Left renal pelvis (tissue), 4 donors: ENCODE measurements at regions not wholly inside any gene's neighbourhood (a gene's known extent, or its start where the extent isn't known, plus 50 kb on each side); places are given as distances from the start of the nearest gene placed in this dataset.
"Not testable (repeated sequence)": the region's sequence is repeated elsewhere in the genome, so short reads cannot be mapped to it uniquely, and the experiment has no call there.

Source experiments
- DNase-seq, 4 donors: peaks; one replicate each; pipeline ENCODE4 v3.0.0-alpha.2; 2013; ENCODE audit warnings: low read depth in 4 of 4, low spot score in 3 of 4

- peak in 1 of 4 donors; percentile 3 for DNase-seq
Measured at GRCh38 chr9:100700689-100701318, 122.9 kb downstream of the CAVIN4 start.

- peak in 3 of 4 donors; percentile 24 to 42 (median 33) for DNase-seq
Measured at GRCh38 chr9:100714372-100715099, 136.7 kb downstream of the CAVIN4 start.

GRCh38 chr9:100715100-100715380, 137.2 kb downstream of the CAVIN4 start:
- DNase-seq: no peak

- no peak for DNase-seq
Measured at GRCh38 chr9:100718717-100719116, 140.8 kb downstream of the CAVIN4 start.

DNA sequence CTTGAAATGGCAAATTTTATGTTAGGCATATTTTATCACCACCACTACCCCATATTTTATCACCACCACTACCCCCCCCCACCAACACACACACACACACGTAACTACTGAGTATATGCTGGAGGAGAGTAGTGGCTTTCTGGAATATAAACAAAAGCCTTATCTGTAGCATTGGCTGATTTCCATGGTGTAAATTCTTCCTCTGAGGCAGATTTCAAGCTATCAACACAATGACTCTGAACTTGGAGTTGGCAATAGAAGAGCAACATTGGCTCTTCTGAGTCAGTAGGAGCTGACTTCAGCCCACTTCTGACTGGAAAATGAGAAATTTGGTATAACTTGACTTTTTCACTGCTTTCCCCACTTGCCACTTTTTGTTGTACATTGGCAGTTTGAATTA, 143.0 kb downstream of the CAVIN4 start:
- DNase-seq: no peak

- DNase-seq: no peak
Measured at GRCh38 chr9:100724886-100725285, 147.0 kb downstream of the CAVIN4 start.

- DNase-seq: no peak
Measured at GRCh38 chr9:100725371-100725770, 147.5 kb downstream of the CAVIN4 start.

DNA sequence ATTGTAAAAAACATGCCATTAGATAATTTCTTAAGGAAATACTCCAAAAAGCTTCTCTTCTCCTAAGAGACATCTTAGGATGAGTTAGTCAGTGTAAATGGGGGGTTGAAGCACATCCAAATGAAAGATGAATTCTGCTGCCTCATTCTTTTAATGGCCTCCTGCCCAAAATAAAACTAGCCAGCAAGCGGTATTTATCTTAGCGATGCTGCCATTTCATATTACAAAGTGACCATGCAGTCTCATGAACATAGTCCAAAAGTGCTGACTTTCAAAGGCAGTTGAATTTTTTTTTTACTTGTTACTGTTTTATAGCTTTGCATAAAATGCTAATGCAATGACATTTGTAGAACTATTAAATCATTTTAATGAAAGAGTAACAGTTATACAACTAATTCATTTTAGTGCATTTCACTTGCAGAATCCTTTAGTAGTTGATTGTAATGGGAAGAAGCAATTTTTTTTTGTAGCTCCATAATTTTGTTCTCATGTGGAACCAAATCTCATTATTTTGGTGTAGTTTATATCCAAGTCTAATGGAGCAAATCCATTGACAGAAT, 151.5 kb downstream of the CAVIN4 start:
- DNase-seq: no peak

DNA sequence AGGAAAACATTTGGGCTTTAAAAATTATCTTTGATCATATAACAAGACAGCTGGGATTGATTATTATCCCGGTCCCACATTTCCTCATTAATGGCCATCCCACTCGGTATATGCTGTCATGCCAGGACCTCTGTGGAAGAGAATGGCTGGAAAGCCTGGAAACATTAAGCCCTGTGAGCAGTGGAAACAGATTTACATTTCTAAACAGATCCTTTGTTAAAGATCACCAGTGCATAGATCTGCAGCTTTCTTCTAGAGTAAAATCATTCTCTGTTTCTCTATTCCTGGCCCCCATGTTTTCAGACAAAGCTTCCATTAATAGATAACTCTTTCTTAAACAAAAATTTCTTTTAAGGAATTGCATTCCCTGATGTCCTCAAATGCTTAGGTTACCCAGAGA, 152.2 kb downstream of the CAVIN4 start:
- DNase-seq: no peak

DNA sequence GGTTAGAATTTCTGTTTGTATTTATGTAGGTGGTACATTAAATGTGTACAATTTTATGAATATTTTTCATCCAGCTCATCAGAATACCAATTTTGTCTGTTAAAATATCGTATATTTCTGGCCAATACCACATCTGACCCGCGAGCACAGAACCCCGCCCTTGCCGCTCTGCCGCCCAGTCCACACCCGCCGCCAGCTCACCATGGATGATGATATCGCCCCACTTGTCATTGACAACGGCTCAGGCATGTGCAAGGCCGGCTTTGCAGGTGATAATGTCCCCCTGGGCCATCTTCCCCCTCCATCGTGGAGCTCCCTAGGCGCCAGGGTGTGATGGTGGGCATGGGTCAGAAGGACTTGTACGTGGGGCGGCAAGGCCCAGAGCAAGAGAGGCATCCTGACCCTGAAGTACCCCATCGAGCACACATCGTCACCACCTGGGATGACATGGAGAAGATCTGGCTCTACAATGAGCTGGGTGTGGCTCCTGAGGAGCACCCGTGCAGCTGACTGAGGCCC, 153.2 kb downstream of the CAVIN4 start:
- no peak for DNase-seq

DNA sequence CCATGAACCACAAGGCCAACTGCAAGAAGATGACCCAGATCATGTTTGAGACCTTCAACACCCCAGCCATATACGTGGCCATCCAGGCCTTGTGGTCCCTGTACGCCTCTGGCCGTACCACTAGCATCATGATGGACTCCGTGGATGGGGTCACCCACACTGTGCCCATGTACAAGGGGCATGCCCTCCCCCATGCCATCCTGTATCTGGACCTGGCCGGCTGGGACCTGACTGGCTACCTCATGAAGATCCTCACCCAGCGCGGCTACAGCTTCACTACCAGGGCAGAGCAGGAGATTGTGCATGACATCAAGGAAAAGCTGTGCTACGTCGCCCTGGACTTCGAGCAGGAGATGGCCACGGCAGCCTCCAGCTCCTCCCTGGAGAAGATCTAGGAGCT, 153.7 kb downstream of the CAVIN4 start:
- no peak for DNase-seq

GRCh38 chr9:100739208-100739607, 161.3 kb downstream of the CAVIN4 start:
- DNase-seq: no peak

- no peak for DNase-seq
Measured at GRCh38 chr9:100739666-100740065, 161.8 kb downstream of the CAVIN4 start.

- not testable (repeated sequence) for DNase-seq
Measured at GRCh38 chr9:100748930-100749329, 171.1 kb downstream of the CAVIN4 start.

GRCh38 chr9:100756217-100756616, 178.3 kb downstream of the CAVIN4 start:
- DNase-seq: no peak

- DNase-seq: no peak
Measured at GRCh38 chr9:100759215-100759614, 181.3 kb downstream of the CAVIN4 start.

- no peak for DNase-seq
Measured at GRCh38 chr9:100761276-100761802, 183.5 kb downstream of the CAVIN4 start.

DNA sequence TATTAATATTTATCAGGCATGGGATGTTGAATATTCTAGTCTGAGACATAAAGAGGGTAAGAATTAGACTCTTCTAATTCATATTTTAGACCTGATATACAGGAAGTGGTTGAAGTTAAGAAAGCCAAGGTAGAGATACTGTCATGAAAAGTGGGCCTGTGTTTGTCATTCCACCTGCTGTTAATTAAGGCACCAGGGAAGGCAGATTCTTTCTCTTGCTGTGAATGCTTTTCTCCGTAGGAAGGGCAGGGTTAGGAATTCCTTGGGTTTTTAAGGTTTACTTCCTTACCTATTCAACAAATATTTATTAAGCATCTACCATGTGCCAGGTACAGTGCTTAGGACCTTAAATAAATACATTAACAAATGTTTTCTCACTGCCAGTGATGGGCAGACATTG, 196.4 kb downstream of the CAVIN4 start:
- no peak for DNase-seq

DNA sequence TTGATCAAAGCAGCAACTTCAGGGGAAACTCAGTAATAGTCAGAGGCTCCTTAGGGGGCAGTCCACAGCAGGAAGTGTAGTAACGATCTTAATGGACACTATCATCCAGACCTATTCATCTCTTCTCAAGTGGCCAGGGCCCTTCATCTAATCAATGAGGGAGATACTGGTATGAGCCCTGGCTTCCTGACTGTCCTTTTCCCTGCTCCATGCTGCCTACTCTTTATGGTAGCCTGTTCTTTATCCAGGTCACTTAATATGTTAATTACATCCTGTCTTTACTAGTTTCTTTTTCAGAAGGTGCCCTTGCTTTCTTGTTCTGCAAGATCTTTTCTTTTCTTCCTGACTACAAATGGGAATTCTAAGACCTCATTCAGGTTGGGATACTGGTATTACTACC, 197.1 kb downstream of the CAVIN4 start:
- no peak for DNase-seq

GRCh38 chr9:100775912-100776311, 198.0 kb downstream of the CAVIN4 start:
- DNase-seq: no peak

DNA sequence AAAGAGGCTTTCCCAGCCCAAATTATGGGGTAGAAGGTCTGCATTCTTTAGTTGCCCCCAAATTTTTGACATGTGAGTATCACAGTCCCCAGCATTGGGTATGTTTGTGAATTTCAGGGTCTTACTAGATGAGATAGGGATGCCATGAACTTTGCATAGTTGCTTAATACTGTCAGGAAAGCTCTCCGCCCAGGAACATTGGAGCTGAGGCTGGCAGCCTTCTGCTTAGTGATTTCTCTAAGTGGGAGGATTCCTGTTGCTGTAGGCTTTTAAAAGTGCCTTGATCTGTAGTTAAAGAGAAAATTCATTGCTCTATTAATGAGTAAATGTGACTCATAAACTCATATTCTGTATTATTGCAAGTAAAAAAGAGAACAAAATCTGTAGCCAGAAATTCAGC, 206.9 kb downstream of the CAVIN4 start:
- DNase-seq: no peak

DNA sequence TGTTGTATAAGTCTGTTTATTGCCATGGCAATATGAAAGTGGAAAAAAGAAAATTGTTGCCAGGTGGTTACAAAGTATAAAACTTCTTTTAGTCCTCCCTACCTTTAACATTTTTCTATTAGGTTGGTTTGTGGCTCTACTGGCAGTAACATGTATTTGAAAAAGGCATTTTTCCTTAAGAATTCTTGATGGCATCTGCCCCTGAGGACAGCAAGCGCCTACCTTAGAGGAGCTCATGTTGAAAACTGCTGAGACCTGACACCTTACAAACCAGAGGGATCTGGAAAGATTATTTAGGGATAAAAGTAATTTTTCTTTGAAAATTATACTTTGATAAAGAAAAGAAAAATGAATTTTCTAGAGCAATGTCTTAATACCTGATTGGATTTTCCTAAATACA, 208.1 kb downstream of the CAVIN4 start:
- DNase-seq: no peak
